ENCODE measurements at regions not wholly inside any gene's neighbourhood (a gene's known extent, or its start where the extent isn't known, plus 50 kb on each side); places are given as distances from the start of the nearest gene placed in this dataset.

- H3K9ac ChIP-seq (replicated peaks in 1 of 4; ENCODE audit: extremely low read depth in 1 of 4, low read depth in 3 of 4, low read length in 3 of 4) = no peak overlapping the region
- H3K23me2 ChIP-seq (ENCODE audit: low read depth, low read length) = no peaks in the 10 kb centered on the region
- no peak overlapping the region for H4K5ac ChIP-seq (ENCODE audit: insufficient read length, low read depth, low read length)
- H3K79me2 ChIP-seq (ENCODE audit: control insufficient read depth in 1 of 2, insufficient read depth in 2 of 2, low read length in 2 of 2) = no peaks in the 10 kb centered on the region
- 92% methylated on average over 6 of the region's 6 CpGs; no CpG with 5 or more reads in 1 of the 2 experiments for WGBS, 2 experiments (ENCODE audit: extremely low coverage in 1 of 2, insufficient coverage in 1 of 2, insufficient read length in 1 of 2, insufficient replicate concordance in 2 of 2, low coverage in 1 of 2, low lambda C conversion rate in 2 of 2, missing lambda C conversion rate in 1 of 2)
- no peaks in the 10 kb centered on the region for H3K4me1 ChIP-seq (replicated peaks in 1 of 4; ENCODE audit: control insufficient read depth in 3 of 4, insufficient read depth in 4 of 4, low read length in 3 of 4)
- no peak overlapping the region for H3K4me2 ChIP-seq (ENCODE audit: insufficient read depth in 1 of 2, low read depth in 2 of 2, low read length in 2 of 2)
- no peak overlapping the region for H2BK15ac ChIP-seq (ENCODE audit: low read length)
- H3K9me3 ChIP-seq (ENCODE audit: insufficient read depth in 2 of 2, low read depth in 1 of 2, low read length in 1 of 2) = peaks cover 0 to 3% of the 10 kb centered on the region in 2 experiments; a peak in 1 of 4 replicates
- DNase-seq (ENCODE audit: low read depth in 1 of 2, low spot score in 2 of 2) (no peak), FAIRE-seq (no peak)
- H3K18ac ChIP-seq (ENCODE audit: extremely low read depth, low read length) = no peak overlapping the region
- no peak overlapping the region for H4K8ac ChIP-seq (ENCODE audit: extremely low read depth, insufficient read depth, low read length)
- H3K4ac ChIP-seq (replicated peaks; ENCODE audit: insufficient read length, low read depth, low read length) = no peak overlapping the region
- H2BK5ac ChIP-seq (ENCODE audit: low read depth, low read length) = no peak overlapping the region
- no peak overlapping the region for H3K56ac ChIP-seq (replicated peaks; ENCODE audit: insufficient read length, low read depth, low read length)
- H4K91ac ChIP-seq (replicated peaks; ENCODE audit: insufficient read length, low read length) = no peak overlapping the region
- H3K27me3 ChIP-seq (replicated peaks in 1 of 4; ENCODE audit: control insufficient read depth in 3 of 4, extremely low read depth in 1 of 4, insufficient read depth in 3 of 4, low read length in 3 of 4) = no peaks in the 10 kb centered on the region
- no peak overlapping the region for H3K27ac ChIP-seq (ENCODE audit: low read depth, low read length)
- H3K23ac ChIP-seq (ENCODE audit: insufficient read length) = no peak overlapping the region
- H2BK120ac ChIP-seq (replicated peaks; ENCODE audit: low read depth, low read length) = no peak overlapping the region
- no peak overlapping the region for H2BK12ac ChIP-seq (ENCODE audit: low read depth, low read length)
- POLR2A ChIA-PET (ENCODE audit: partially characterized antibody) = no interaction called here
- no peak overlapping the region for H2AK5ac ChIP-seq (ENCODE audit: low read depth, low read length)
- no peak overlapping the region for H3K4me3 ChIP-seq (ENCODE audit: extremely low read depth in 1 of 4, insufficient read depth in 2 of 4, low read depth in 3 of 4, low read length in 4 of 4)
- H4K20me1 ChIP-seq (replicated peaks in 1 of 2; ENCODE audit: control insufficient read depth in 1 of 2, insufficient read depth in 2 of 2, low read length in 2 of 2) = no peaks in the 10 kb centered on the region
- H3K79me1 ChIP-seq (ENCODE audit: low read depth, low read length) = no peaks in the 10 kb centered on the region
- no peaks in the 10 kb centered on the region for H3K36me3 ChIP-seq (ENCODE audit: control insufficient read depth in 2 of 4, insufficient read depth in 4 of 4, low read length in 3 of 4)
- H3K14ac ChIP-seq (ENCODE audit: insufficient read length) = no peak overlapping the region
- CTCF ChIA-PET (ENCODE audit: partially characterized antibody) = interaction anchor here (1.3 to 4.4 kb wide), 3 partner anchors 10 to 42 kb away, joined by 3 to 29 read pairs (median 3); no protein-coding TSS in a partner anchor
- H2BK20ac ChIP-seq (ENCODE audit: low read length) = no peak overlapping the region
- H2AFZ ChIP-seq (ENCODE audit: low read length) = no peak overlapping the region
- TF ChIP-seq CBX5 (IDR thresholded peaks at IDR 0.05; ENCODE audit: low read depth, low read length) = no peak
- no peak for TF ChIP-seq CTCF (IDR thresholded peaks at IDR 0.05; ENCODE audit: control extremely low read depth in 1 of 3, insufficient read depth in 1 of 3, low read depth in 1 of 3, low read length in 3 of 3)
- TF ChIP-seq CHD1 (IDR thresholded peaks at IDR 0.05; ENCODE audit: low read depth, low read length) = no peak
- TF ChIP-seq CHD2 (IDR thresholded peaks at IDR 0.05; ENCODE audit: low read length) = no peak
- no peak for TF ChIP-seq SIX5 (IDR thresholded peaks at IDR 0.05; ENCODE audit: low read depth, low read length)
- TF ChIP-seq POU5F1 (IDR thresholded peaks at IDR 0.05; ENCODE audit: low read depth, low read length) = no peak
- no peak for TF ChIP-seq NRF1 (IDR thresholded peaks at IDR 0.05; ENCODE audit: low read depth, low read length)
- no peak for TF ChIP-seq SUZ12 (IDR thresholded peaks at IDR 0.05; ENCODE audit: low read length)
- TF ChIP-seq CEBPB (IDR thresholded peaks at IDR 0.05; ENCODE audit: low read depth, low read length) = no peak
- TF ChIP-seq SAP30 (IDR thresholded peaks at IDR 0.05; ENCODE audit: insufficient read depth, insufficient replicate concordance, low read length) = no peak
- TF ChIP-seq RFX5 (IDR thresholded peaks at IDR 0.05; ENCODE audit: borderline replicate concordance, low read depth, low read length) = no peak
- no peak for TF ChIP-seq HDAC2 (IDR thresholded peaks at IDR 0.05; ENCODE audit: borderline replicate concordance in 1 of 2, low read depth in 2 of 2, low read length in 2 of 2)
- no peak for TF ChIP-seq SRF (IDR thresholded peaks at IDR 0.05; ENCODE audit: low read depth, low read length)
Measured at GRCh38 chr6:148134592-148134991, 208.0 kb upstream of the SASH1 start.

All from H1 (cell line).